BJ (cell line): ENCODE measurements at regions not wholly inside any gene's neighbourhood (a gene's known extent, or its start where the extent isn't known, plus 50 kb on each side); places are given as distances from the start of the nearest gene placed in this dataset.

Source experiments
- CTCF ChIA-PET: fragments of 350-600 bp; formaldehyde crosslinking; extraction: SDS; loops from one replicate; lab custom pipeline; 2021; ENCODE audit warnings: antibody characterized with exemption, inconsistent platforms; lab: Yijun Ruan, JAX
- POLR2A ChIA-PET: fragments of 300-600 bp; sonication (Branson Sonifier 250); formaldehyde crosslinking; extraction: SDS; loops from one replicate; lab custom pipeline; 2021; ENCODE audit warnings: antibody characterized with exemption; lab: Charles Lee
- DNase-seq: peaks from one replicate; pipeline ENCODE4 v3.0.0-alpha.2; 2011; ENCODE audit warnings: low read depth
- H3K27me3 ChIP-seq: 2 replicates; pipeline ENCODE4 v1.6.0; 2011; ENCODE audit warnings: low read length; ENCODE audit not compliant: control insufficient read depth, insufficient read depth
- H3K36me3 ChIP-seq: 2 replicates; pipeline ENCODE4 v1.5.1; 2011; ENCODE audit warnings: low read length; ENCODE audit not compliant: control insufficient read depth, insufficient read depth
- H3K4me3 ChIP-seq: 2 replicates; pipeline ENCODE4 v1.5.1; 2011; ENCODE audit warnings: low read depth, mild to moderate bottlenecking, control low read depth, low read length
- CTCF ChIP-seq: IDR thresholded peaks from 2 replicates; pipeline ENCODE4 v1.5.1; 2011; ENCODE audit warnings: low read depth, mild to moderate bottlenecking, control low read depth, inconsistent platforms, low read length, moderate library complexity; ENCODE audit not compliant: insufficient read depth

GRCh38 chr3:72183489-72183888 lies 398.5 kb upstream of the PROK2 start:
- Histone ChIP-seq H3K36me3 (no peaks in the 10 kb centered on the region), H3K27me3 (peaks cover 3% of the 10 kb centered on the region; the same call in 1 of the 2 replicates), H3K4me3 (no peak overlapping the region)
- CTCF ChIA-PET, result interaction anchor here (1.7 kb wide), 1 partner anchor 8 kb away, joined by 6 read pairs; no protein-coding TSS in a partner anchor
- POLR2A ChIA-PET, result no interaction called here
- DNase-seq, result no peak
- no peak for TF ChIP-seq CTCF

- Histone ChIP-seq H3K27me3 (peaks cover 3% of the 10 kb centered on the region; the same call in 1 of the 2 replicates), H3K36me3 (no peaks in the 10 kb centered on the region), H3K4me3 (no peak overlapping the region)
- ChIA-PET CTCF (interaction anchor here (1.7 kb wide), 1 partner anchor 10 kb away, joined by 6 read pairs; no protein-coding TSS in a partner anchor), POLR2A (no interaction called here)
- DNase-seq, result no peak
- TF ChIP-seq CTCF, result no peak
Observed at GRCh38 chr3:72182206-72182605, 397.3 kb upstream of the PROK2 start.

- Histone ChIP-seq H3K4me3 (no peak overlapping the region), H3K27me3 (peaks cover 3% of the 10 kb centered on the region; the same call in 1 of the 2 replicates), H3K36me3 (no peaks in the 10 kb centered on the region)
- CTCF ChIA-PET, result no interaction called here
- DNase-seq, result no peak
- no peak for TF ChIP-seq CTCF
- POLR2A ChIA-PET, result no interaction called here
Observed at GRCh38 chr3:72181251-72181650, 396.3 kb upstream of the PROK2 start.

GRCh38 chr3:72180405-72180804 lies 395.5 kb upstream of the PROK2 start:
- TF ChIP-seq CTCF, result no peak
- POLR2A ChIA-PET, result no interaction called here
- Histone ChIP-seq H3K27me3 (peaks cover 3% of the 10 kb centered on the region; the same call in 1 of the 2 replicates), H3K36me3 (no peaks in the 10 kb centered on the region), H3K4me3 (no peak overlapping the region)
- DNase-seq, result no peak
- CTCF ChIA-PET, result no interaction called here

- peaks cover 3% of the 10 kb centered on the region; the same call in 1 of the 2 replicates for H3K27me3 ChIP-seq
- TF ChIP-seq CTCF, result no peak
- ChIA-PET POLR2A (no interaction called here), CTCF (no interaction called here)
- H3K36me3 ChIP-seq, result no peaks in the 10 kb centered on the region
- no peak for DNase-seq
- H3K4me3 ChIP-seq, result no peak overlapping the region
Observed at GRCh38 chr3:72179107-72179464, 394.1 kb upstream of the PROK2 start.
